ENCODE measurements at regions not wholly inside any gene's neighbourhood (a gene's known extent, or its start where the extent isn't known, plus 50 kb on each side); places are given as distances from the start of the nearest gene placed in this dataset.
A peak's percentile ranks its signal among the peaks of the same experiment; 100 is the strongest.
"Not testable (repeated sequence)": the region's sequence is repeated elsewhere in the genome, so short reads cannot be mapped to it uniquely, and the experiment has no call there.

GRCh38 chr4:129994715-129995114 is 898.8 kb downstream of the C4orf33 start:
- peak; percentile 95 for DNase-seq (ENCODE audit: low read depth)

DNA sequence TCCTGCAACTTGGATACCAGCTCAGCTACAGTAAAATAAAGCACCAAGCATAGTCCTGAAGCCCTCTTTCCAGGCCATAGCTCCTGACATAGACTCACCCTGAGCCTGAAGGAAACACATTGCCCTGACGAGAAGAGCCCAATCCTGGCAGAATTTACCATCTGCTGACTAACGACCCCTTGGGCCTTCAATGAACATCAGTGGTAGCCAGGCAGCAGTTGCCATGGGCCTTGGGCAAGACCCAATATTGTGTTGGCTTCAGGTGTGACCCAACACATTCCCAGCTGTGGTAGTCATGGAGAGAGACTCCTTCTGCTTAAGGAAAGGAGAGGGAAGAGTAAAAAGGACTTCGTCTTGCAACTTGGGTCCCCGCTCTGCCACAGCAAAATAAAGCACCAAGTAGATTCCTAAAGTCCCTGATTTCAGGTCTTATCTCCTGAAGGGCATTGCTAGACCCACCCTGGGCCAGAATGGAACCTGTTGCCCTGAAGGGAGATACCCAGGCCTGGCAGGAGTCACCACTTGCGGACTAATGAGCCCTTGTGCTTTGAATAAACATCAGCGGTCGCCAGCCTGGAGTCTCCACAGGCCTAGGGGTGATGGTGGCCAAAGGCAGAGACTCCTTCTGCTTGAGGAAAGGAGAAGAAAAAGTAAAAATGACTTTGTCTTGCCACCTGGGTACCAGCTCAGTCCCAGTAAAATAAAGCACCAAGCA is 902.6 kb downstream of the C4orf33 start:
- DNase-seq (ENCODE audit: low read depth): peak; percentile 68

GRCh38 chr4:129999156-129999555 is 903.2 kb downstream of the C4orf33 start:
- DNase-seq (ENCODE audit: low read depth): peak; percentile 25

- no peak for DNase-seq (ENCODE audit: low read depth)
Observed at GRCh38 chr4:130008461-130008860, 912.5 kb downstream of the C4orf33 start.

DNA sequence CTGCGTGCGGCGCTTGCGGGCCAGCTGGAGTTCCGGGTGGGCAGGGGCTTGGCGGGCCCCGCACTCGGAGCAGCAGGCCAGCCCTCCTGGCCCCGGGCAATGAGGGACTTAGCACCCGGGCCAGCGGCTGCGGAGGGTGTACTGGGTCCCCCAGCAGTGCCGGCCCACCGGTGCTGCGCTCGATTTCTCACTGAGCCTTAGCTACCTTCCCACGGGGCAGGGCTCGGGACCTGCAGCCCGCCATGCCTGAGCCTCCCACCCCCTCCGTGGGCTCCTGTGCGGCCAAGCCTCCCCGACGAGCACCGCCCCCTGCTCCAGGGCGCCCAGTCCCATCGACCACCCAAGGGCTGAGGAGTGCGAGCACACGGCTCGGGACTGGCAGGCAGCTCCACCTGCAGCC is 916.9 kb downstream of the C4orf33 start:
- not testable (repeated sequence) for DNase-seq (ENCODE audit: low read depth)

GRCh38 chr4:130021706-130022105 is 925.8 kb downstream of the C4orf33 start:
- DNase-seq (ENCODE audit: low read depth): no peak

GRCh38 chr4:130023088-130023487 is 927.1 kb downstream of the C4orf33 start:
- DNase-seq (ENCODE audit: low read depth): no peak

GRCh38 chr4:130025701-130026100 is 929.7 kb downstream of the C4orf33 start:
- peak; percentile 92 for DNase-seq (ENCODE audit: low read depth)

DNA sequence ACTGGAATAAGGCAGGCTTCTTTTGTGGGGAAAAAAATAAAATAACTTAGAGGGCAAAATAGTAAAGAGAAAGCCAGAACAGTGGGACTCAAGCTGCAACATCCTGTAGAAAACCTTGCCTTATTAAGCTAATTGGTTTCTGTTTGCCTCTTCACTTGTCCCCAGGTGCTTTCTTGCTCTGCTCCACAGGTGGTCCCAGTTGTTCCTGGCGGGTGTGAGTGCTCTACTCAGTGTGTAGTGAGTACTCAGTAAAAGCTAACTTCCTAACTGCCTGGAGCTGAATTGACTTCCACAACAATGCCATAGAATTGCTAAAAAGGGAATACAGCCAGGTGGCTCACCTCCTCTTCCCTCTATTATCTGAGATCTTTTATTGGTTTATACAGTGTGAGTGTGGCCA is 930.2 kb downstream of the C4orf33 start:
- DNase-seq (ENCODE audit: low read depth): peak; percentile 40

DNA sequence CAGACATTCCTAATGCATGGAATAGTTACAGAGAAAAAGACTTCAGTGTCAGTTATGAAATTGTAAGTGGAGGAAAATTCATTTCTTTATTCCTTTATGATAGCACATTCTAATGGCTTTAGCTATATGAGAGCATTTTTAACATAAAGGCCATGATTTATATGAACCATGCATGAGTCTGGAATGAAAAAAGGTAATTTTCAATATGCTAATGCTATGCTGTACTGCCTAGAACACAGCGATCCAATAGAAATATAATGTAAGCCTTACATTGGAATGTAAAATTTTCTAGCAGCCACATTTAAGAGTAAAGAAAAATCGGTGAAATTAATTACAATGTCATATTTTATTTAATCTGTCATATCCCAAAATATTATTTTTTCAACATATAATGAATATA is 932.0 kb downstream of the C4orf33 start:
- DNase-seq (ENCODE audit: low read depth): no peak

DNA sequence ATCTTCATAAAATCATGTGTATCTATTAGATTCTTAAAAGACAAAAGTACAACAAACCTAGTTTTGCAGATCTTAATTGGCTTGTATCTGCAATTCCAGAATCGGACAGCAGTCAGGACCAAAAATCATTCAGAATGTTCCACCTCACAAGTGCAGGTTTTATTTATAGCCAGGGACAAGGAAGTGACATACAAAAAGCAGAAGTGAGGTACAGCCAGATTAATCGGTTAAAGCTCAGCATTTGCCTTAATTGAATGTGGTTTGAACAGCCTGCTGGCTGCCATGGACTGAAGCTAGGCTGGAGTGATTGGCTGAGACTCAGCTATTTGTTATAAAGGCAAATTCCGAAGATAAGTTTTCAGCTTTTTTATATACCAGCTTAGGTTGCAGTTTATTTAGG is 932.6 kb downstream of the C4orf33 start:
- no peak for DNase-seq (ENCODE audit: low read depth)

DNA sequence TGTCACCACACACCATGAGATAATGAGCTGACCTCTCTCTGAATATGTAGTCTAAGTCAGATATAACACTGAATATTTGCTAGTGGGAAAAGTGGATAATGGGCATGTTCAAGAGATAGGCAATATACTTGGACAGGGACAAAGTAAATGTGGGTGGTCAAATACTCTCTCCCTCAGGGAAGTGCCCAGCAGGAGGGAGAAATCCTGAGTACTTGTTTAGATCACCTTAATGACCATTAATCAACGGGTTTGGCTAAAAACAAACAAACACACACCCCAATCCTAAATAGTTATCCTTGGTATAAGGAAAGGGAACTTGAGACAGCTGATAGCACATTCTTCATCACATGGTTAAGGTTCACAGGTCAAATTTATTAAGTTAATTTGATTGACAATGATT is 933.5 kb downstream of the C4orf33 start:
- DNase-seq (ENCODE audit: low read depth): no peak

DNA sequence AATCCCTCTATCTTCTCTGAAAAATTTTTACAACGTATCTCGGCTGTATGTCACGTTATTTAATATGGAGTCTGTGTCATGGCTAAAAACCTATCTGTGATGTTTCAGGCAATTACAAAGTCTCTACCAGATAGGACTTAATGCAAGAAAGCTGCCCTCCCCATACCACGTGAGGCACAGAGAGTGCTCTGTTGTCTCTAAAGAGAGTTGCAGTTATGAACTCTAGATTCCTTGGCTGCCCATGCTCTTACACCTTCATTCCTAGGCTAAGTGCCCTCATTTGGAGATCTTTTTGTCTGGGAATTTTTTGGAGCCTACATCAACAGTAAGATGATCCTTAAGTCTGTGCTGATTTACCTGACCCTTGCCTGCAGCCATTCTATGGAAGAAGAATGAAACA is 935.9 kb downstream of the C4orf33 start:
- DNase-seq (ENCODE audit: low read depth): no peak

- not testable (repeated sequence) for DNase-seq (ENCODE audit: low read depth)
Observed at GRCh38 chr4:130033657-130034056, 937.7 kb downstream of the C4orf33 start.

DNA sequence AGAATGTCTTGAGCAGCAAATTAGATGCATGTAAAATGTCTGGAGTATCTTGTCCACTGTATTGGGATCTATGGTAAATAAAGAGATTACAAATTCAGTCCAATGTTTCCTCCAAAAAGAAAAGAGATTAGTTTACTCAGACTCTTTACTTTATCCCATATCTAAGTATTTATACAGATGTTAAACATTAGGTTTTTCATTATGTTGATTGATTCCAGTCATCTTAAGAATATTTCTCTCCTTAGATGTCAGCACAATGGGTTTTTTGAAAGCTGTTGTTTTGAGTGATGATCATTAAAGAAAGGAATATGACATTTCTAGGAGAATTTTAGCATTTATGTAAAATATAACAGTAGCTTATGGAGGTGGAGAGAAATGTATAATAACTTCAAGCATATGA is 938.9 kb downstream of the C4orf33 start:
- no peak for DNase-seq (ENCODE audit: low read depth)

GRCh38 chr4:130035391-130035790 is 939.4 kb downstream of the C4orf33 start:
- no peak for DNase-seq (ENCODE audit: low read depth)

- not testable (repeated sequence) for DNase-seq (ENCODE audit: low read depth)
Observed at GRCh38 chr4:130037866-130038265, 941.9 kb downstream of the C4orf33 start.

DNA sequence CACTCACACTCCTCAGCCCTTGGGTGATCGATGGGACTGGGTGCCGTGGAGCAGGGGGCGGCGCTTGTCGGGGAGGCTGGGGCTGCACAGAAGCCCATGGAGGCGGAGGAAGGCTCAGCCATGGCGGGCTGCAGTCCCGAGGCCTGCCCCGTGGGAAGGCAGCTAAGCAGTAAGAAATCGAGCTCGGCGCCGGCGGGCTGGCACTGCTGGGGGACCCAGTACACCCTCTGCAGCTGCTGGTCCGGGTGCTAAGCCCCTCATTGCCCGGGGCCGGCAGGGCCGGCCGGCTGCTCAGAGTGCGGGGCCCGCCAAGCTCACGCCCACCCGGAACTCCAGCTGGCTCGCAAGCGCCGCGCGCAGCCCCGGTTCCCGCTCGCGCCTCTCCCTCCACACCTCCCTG is 942.6 kb downstream of the C4orf33 start:
- DNase-seq (ENCODE audit: low read depth): not testable (repeated sequence)

DNA sequence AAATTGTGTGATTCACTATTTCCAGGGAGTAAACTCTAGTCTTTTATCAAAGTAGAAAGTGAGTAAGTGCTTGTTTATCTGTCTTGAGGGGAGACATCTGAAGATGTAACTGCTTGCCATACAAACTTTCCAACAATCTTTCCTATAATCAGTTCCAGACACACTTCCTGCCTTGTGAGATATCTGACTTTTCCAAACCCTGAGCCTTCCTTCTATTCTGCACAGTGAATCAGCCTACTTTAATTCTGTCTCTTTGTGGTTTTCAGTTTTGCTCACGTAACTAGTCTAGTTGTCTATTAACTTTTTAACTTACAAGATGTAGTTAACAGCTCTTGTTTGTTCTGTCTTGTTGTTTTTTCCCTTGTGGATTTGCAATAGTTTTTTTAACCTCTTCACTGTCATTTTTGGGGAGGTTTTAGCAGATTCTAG is 947.8 kb downstream of the C4orf33 start:
- peak; percentile 97 for DNase-seq (ENCODE audit: low read depth)

DNA sequence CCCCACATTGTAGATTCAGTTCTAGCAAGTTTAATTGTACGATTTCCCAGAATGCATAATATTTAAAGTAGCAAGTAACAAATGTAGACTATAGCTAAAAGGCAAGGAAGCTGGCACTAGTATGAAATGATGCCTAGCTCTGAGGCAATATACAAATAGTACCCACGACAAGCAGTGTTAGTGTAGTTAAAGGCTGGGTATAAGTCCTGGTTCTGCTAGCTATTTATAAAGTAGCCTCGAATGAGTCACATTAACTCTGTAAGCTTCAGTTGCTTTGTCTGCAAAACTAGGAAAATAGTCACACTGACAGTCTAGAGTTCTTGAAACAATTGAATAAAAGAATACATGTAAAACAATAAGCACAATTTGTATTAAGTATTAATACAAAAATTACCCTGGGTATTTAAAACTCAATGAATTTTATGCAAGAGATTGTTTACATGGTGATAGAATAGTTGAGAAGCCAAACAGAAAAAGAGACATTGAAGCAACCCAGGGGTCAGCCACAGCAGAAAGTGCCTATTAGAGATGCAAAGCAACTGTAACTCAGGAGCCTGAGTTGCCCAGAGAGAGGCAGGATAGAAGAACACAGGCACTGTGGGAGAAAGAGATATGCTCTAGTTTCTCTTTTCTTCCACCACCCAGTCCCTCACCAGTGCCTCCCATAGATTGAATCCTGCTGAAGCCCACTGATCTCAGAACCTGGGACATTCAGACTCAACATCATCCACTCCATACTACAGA is 949.0 kb downstream of the C4orf33 start:
- peak; percentile 76 for DNase-seq (ENCODE audit: low read depth)

DNA sequence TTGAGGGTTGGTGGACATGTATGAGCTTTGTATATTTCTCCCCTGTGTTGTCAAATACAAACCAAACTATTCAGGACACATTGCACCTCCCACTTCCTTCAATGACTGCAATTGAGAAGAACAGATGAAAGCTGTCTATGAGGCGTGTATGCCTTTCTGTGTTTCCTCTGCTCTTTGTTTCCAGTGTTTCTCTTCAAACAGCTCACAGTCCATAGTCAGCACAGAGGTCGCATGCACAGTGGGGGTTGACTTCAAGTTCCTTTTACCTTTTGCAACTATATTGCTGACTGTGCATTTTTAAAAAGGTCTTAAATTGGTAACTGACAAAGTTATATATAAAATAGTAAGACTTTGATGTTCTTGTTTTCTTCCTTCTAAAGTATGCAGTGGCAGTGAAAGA is 957.8 kb downstream of the C4orf33 start:
- DNase-seq (ENCODE audit: low read depth): no peak

DNA sequence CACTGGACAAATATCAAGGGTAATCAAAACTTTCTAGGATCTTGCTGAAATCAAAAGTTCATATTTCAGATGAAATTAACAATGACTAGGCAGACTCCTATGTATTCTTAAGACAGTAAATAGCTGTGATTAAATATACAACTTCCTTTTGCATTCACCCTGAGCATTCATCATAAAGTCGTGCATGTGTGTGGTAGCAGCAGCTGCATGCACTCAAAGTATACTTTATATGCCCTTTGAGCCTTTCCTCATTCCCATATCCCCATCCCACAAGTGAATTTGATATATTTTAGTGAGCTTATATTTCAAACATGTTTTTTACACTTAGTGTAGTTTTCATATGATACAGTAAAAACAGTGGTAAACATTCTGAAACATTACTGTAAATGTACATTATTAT is 959.0 kb downstream of the C4orf33 start:
- no peak for DNase-seq (ENCODE audit: low read depth)

DNA sequence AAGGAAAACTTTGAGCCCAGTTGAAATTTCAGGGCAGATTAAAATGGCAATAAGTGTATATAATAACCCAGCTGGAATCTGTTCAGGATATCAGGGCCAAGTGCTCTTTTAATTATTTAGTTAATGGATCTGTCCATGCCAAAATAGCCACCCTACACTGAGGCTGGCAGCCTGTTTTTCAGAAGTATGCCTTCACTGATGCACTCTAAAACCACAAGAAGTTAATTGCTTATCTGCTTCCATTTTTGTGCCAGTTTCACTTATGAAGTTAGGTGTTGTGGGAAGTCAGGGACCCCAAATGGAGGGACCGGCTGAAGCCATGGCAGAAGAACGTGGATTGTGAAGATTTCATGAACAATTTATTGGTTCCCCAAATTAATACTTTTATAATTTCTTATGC is 960.3 kb downstream of the C4orf33 start:
- no peak for DNase-seq (ENCODE audit: low read depth)

All from renal cortical epithelial cell (primary cell).